ENCODE measurements at regions not wholly inside any gene's neighbourhood (a gene's known extent, or its start where the extent isn't known, plus 50 kb on each side); places are given as distances from the start of the nearest gene placed in this dataset.

- no peak for TF ChIP-seq CTCF (IDR thresholded peaks at IDR 0.05; ENCODE audit: extremely low read depth, insufficient read depth, missing control alignments)
- in situ Hi-C loops (cut with MboI; ENCODE audit: low pct_unique_long_range_greater_than_20kb, low sequenced_read_pairs, unreplicated experiment): no loop called here
- DNase-seq (ENCODE audit: low spot score): no peak
Measured at GRCh38 chr7:106606120-106606519, 54.8 kb downstream of the CCDC71L start.

GRCh38 chr7:106604971-106605370 lies 56.0 kb downstream of the CCDC71L start:
- in situ Hi-C loops (cut with MboI; ENCODE audit: low pct_unique_long_range_greater_than_20kb, low sequenced_read_pairs, unreplicated experiment): no loop called here
- no peak for DNase-seq (ENCODE audit: low spot score)

GRCh38 chr7:106604303-106604924 lies 56.5 kb downstream of the CCDC71L start:
- in situ Hi-C loops (cut with MboI; ENCODE audit: low pct_unique_long_range_greater_than_20kb, low sequenced_read_pairs, unreplicated experiment): no loop called here
- DNase-seq (ENCODE audit: low spot score): no peak
- no peak for TF ChIP-seq CTCF (IDR thresholded peaks at IDR 0.05; ENCODE audit: extremely low read depth, insufficient read depth, missing control alignments)

More at GRCh38 chr7:106604971-106605370, 56.0 kb downstream of the CCDC71L start:
- no peak for TF ChIP-seq CTCF (IDR thresholded peaks at IDR 0.05; ENCODE audit: extremely low read depth, insufficient read depth, missing control alignments)

GRCh38 chr7:106603346-106603745 lies 57.6 kb downstream of the CCDC71L start:
- in situ Hi-C loops (cut with MboI; ENCODE audit: low pct_unique_long_range_greater_than_20kb, low sequenced_read_pairs, unreplicated experiment): no loop called here
- DNase-seq (ENCODE audit: low spot score): no peak
- TF ChIP-seq CTCF (IDR thresholded peaks at IDR 0.05; ENCODE audit: extremely low read depth, insufficient read depth, missing control alignments): no peak

GRCh38 chr7:106602062-106602461 lies 58.9 kb downstream of the CCDC71L start:
- no peak for DNase-seq (ENCODE audit: low spot score)
- in situ Hi-C loops (cut with MboI; ENCODE audit: low pct_unique_long_range_greater_than_20kb, low sequenced_read_pairs, unreplicated experiment): no loop called here
- TF ChIP-seq CTCF (IDR thresholded peaks at IDR 0.05; ENCODE audit: extremely low read depth, insufficient read depth, missing control alignments): no peak

- no peak for TF ChIP-seq CTCF (IDR thresholded peaks at IDR 0.05; ENCODE audit: extremely low read depth, insufficient read depth, missing control alignments)
- in situ Hi-C loops (cut with MboI; ENCODE audit: low pct_unique_long_range_greater_than_20kb, low sequenced_read_pairs, unreplicated experiment): no loop called here
Measured at GRCh38 chr7:106600569-106601373, 60.2 kb downstream of the CCDC71L start.

More at GRCh38 chr7:106600569-106601373, 60.2 kb downstream of the CCDC71L start:
- no peak for DNase-seq (ENCODE audit: low spot score)
